ENCODE measurements at regions not wholly inside any gene's neighbourhood (a gene's known extent, or its start where the extent isn't known, plus 50 kb on each side); places are given as distances from the start of the nearest gene placed in this dataset.

GRCh38 chr2:6657855-6658254 lies 207.9 kb downstream of the CMPK2 start:
- TF ChIP-seq ZNF274 (IDR thresholded peaks at IDR 0.05; ENCODE audit: low read depth, low read length) (no peak), SUZ12 (IDR thresholded peaks at IDR 0.05; ENCODE audit: extremely low read depth, insufficient read depth, insufficient read length) (no peak)

Measured in NT2/D1 (cell line).